K562 (cell line): ENCODE measurements at regions not wholly inside any gene's neighbourhood (a gene's known extent, or its start where the extent isn't known, plus 50 kb on each side); places are given as distances from the start of the nearest gene placed in this dataset.
A peak's percentile ranks its signal among the peaks of the same experiment; 100 is the strongest.

ENCODE experiments used
- CBX5 ChIP-seq: IDR thresholded peaks from 2 replicates; pipeline ENCODE4 v1.6.1; 2014; ENCODE audit warnings: low read depth, borderline replicate concordance
- ESRRB ChIP-seq: fragments of 250-450 bp; sonication (Bioruptor Pico); IDR thresholded peaks from 2 replicates; pipeline ENCODE4 v1.5.0; 2020; ENCODE audit warnings: mild to moderate bottlenecking, moderate library complexity, borderline replicate concordance
- EWSR1 ChIP-seq: fragments of 450-650 bp; IDR thresholded peaks from 2 replicates; pipeline ENCODE4 v1.6.1; 2018; ENCODE audit warnings: borderline replicate concordance, mild to moderate bottlenecking, low read depth, moderate library complexity; ENCODE audit not compliant: partially characterized antibody
- FOXJ2 ChIP-seq: fragments of 200-800 bp; sonication (Bioruptor generic); IDR thresholded peaks from 2 replicates; pipeline ENCODE4 v1.6.1; 2016; ENCODE audit warnings: missing genetic modification characterization, missing compliant biosample characterization
- GTF2A2 ChIP-seq: IDR thresholded peaks from 2 replicates; pipeline ENCODE4 v1.6.1; 2016; ENCODE audit warnings: mild to moderate bottlenecking, missing genetic modification characterization, missing compliant biosample characterization
- JUN ChIP-seq, 2 experiments: sonication (generic) in 1 of 2; formaldehyde crosslinking in 1 of 2; IDR thresholded peaks; 2 replicates each; pipeline versions ENCODE4 v1.6.1 to v1.8.0; 2012 to 2022; ENCODE audit warnings: borderline replicate concordance in 2 of 2, mild to moderate bottlenecking in 2 of 2, improper control_type of control experiment in 1 of 2, low read depth in 1 of 2, low read length in 1 of 2, missing genetic modification reagents in 1 of 2
- KAT7 ChIP-seq: sonication (generic); formaldehyde crosslinking; IDR thresholded peaks from 2 replicates; pipeline ENCODE4 v1.8.0; 2022; ENCODE audit warnings: missing genetic modification reagents, mild to moderate bottlenecking, borderline replicate concordance
- MECOM ChIP-seq: fragments of 250-450 bp; sonication (Bioruptor Pico); IDR thresholded peaks from 2 replicates; pipeline ENCODE4 v1.8.0; 2022; ENCODE audit warnings: inconsistent platforms
- PTBP1 ChIP-seq: fragments of 200-400 bp; formaldehyde crosslinking; IDR thresholded peaks from 2 replicates; pipeline ENCODE4 v1.6.1; 2017; ENCODE audit warnings: low read depth, low read length
- PTTG1 ChIP-seq: fragments of 450-650 bp; IDR thresholded peaks from 2 replicates; pipeline ENCODE4 v1.6.1; 2016; ENCODE audit warnings: low read depth, mild to moderate bottlenecking, missing genetic modification characterization, missing compliant biosample characterization
- SOX6 ChIP-seq: fragments of 450-650 bp; IDR thresholded peaks from 2 replicates; pipeline ENCODE4 v1.6.1; 2014; ENCODE audit warnings: mild to moderate bottlenecking
- ZNF316 ChIP-seq: fragments of 450-650 bp; IDR thresholded peaks from 2 replicates; pipeline ENCODE4 v1.6.1; 2016
- ZNF436 ChIP-seq: fragments of 250-450, 450-650 bp; sonication (Bioruptor Pico); formaldehyde crosslinking; IDR thresholded peaks from 2 replicates; pipeline ENCODE4 v1.7.0; 2020; ENCODE audit warnings: mild to moderate bottlenecking
- TF ChIP-seq, protein P1 (sequence below): IDR thresholded peaks from 2 replicates; pipeline ENCODE4 v1.6.1; 2011; ENCODE audit warnings: borderline replicate concordance, low read depth, mild to moderate bottlenecking, moderate library complexity, low read length; ENCODE audit not compliant: insufficient read depth, poor library complexity, severe bottlenecking
- TF ChIP-seq, protein P2 (sequence below): sonication (generic); formaldehyde crosslinking; IDR thresholded peaks from 2 replicates; pipeline ENCODE4 v1.9.0; 2022; ENCODE audit warnings: mild to moderate bottlenecking, missing genetic modification reagents
- TF ChIP-seq, protein P3 (sequence below): fragments of 250-450 bp; sonication (Bioruptor Pico); IDR thresholded peaks from 2 replicates; pipeline ENCODE4 v1.4.0; 2020; ENCODE audit warnings: mild to moderate bottlenecking
- TF ChIP-seq, protein P4 (sequence below), 2 experiments: IDR thresholded peaks; 2 replicates each; pipeline ENCODE4 v1.6.1; 2011; ENCODE audit warnings: borderline replicate concordance in 1 of 2, control low read depth in 1 of 2, low read depth in 1 of 2, low read length in 1 of 2, mild to moderate bottlenecking in 1 of 2, mixed read lengths in 1 of 2, moderate library complexity in 1 of 2; ENCODE audit not compliant: insufficient read depth in 1 of 2, insufficient read length in 1 of 2, poor library complexity in 1 of 2, severe bottlenecking in 1 of 2; ENCODE audit errors: extremely low read depth in 1 of 2
- TF ChIP-seq, protein P5 (sequence below): fragments of 250-450 bp; sonication (Bioruptor Pico); IDR thresholded peaks from 2 replicates; pipeline ENCODE4 v1.5.0; 2021; ENCODE audit warnings: mild to moderate bottlenecking, borderline replicate concordance

DNA sequence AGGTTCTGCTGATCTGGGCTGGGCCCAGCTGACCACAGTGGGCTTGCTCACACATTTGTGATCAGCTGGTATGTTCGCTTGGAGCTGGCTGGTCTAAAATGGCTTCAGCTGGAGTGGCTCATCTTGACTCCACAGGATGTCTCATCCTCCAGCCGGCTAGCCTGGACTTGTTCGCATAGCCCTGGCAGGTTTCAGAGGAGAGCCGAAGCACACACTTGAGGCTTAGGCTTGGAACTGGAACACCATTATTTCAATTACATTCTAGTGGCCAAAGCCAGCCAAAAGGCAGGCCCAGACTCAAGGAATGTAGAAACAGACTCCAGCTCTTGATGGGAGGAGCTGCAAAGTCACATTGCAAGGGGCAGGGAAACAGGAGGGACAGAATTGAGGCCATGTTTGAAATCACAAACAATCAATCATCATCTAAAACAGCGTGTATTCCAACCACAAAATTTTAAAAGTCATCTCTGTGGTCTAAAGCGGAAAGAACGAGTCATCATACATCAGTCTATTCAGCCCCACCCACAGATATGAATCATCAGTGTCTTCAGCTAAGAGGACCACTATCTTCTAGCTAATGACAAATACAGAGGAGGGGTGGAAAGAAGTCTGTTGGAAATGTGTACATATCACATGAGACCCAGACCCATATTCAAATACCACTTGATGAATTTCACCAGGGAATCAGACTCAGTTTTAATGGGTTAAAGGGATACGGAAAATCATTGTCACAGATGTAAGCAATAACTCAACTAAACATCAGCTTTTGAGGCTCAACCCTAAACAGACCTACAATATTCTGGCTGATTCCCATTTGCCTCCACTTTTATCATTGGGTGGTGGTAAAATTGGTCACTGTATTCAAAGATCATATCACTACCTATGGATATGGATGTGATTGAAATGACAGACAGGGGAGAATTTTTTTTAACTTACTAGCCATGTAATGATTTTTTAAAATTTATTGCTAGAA lies 139.0 kb upstream of the MKLN1 start (continued):
- TF ChIP-seq, protein P1, sequence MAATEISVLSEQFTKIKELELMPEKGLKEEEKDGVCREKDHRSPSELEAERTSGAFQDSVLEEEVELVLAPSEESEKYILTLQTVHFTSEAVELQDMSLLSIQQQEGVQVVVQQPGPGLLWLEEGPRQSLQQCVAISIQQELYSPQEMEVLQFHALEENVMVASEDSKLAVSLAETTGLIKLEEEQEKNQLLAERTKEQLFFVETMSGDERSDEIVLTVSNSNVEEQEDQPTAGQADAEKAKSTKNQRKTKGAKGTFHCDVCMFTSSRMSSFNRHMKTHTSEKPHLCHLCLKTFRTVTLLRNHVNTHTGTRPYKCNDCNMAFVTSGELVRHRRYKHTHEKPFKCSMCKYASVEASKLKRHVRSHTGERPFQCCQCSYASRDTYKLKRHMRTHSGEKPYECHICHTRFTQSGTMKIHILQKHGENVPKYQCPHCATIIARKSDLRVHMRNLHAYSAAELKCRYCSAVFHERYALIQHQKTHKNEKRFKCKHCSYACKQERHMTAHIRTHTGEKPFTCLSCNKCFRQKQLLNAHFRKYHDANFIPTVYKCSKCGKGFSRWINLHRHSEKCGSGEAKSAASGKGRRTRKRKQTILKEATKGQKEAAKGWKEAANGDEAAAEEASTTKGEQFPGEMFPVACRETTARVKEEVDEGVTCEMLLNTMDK = no peak
- TF ChIP-seq JUN (IDR thresholded peaks at IDR 0.05; ENCODE audit: borderline replicate concordance, low read depth, low read length) (peak; percentile 90), JUN (CRISPR knock-in tag; IDR thresholded peaks at IDR 0.05; ENCODE audit: borderline replicate concordance) (no peak), KAT7 (CRISPR knock-in tag) (no peak), ZNF436 (CRISPR knock-in tag) (no peak), EWSR1 (no peak), PTBP1 (no peak), GTF2A2 (no peak), CBX5 (no peak), ZNF316 (peak; percentile 83), FOXJ2 (tag) (peak; percentile 78; the same call in 1 of the 2 replicates), SOX6 (0 out of 2 replicates have a peak, but pooled peaks have one; percentile 58), PTTG1 (no peak), MECOM (CRISPR knock-in tag) (0 out of 2 replicates have a peak, but pooled peaks have one; percentile 53), ESRRB (CRISPR knock-in tag) (no peak)
- TF ChIP-seq, protein P2, sequence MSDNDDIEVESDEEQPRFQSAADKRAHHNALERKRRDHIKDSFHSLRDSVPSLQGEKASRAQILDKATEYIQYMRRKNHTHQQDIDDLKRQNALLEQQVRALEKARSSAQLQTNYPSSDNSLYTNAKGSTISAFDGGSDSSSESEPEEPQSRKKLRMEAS (CRISPR knock-in tag) = no peak
- TF ChIP-seq, protein P3, sequence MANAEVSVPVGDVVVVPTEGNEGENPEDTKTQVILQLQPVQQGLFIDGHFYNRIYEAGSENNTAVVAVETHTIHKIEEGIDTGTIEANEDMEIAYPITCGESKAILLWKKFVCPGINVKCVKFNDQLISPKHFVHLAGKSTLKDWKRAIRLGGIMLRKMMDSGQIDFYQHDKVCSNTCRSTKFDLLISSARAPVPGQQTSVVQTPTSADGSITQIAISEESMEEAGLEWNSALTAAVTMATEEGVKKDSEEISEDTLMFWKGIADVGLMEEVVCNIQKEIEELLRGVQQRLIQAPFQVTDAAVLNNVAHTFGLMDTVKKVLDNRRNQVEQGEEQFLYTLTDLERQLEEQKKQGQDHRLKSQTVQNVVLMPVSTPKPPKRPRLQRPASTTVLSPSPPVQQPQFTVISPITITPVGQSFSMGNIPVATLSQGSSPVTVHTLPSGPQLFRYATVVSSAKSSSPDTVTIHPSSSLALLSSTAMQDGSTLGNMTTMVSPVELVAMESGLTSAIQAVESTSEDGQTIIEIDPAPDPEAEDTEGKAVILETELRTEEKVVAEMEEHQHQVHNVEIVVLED (CRISPR knock-in tag) = no peak
- TF ChIP-seq, protein P4, sequence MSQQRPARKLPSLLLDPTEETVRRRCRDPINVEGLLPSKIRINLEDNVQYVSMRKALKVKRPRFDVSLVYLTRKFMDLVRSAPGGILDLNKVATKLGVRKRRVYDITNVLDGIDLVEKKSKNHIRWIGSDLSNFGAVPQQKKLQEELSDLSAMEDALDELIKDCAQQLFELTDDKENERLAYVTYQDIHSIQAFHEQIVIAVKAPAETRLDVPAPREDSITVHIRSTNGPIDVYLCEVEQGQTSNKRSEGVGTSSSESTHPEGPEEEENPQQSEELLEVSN (IDR thresholded peaks at IDR 0.05; ENCODE audit: borderline replicate concordance in 1 of 2, extremely low read depth in 1 of 2, insufficient read depth in 1 of 2, insufficient read length in 1 of 2, low read depth in 1 of 2, low read length in 1 of 2, poor library complexity in 1 of 2, severe bottlenecking in 1 of 2) = no peak
- TF ChIP-seq, protein P5, sequence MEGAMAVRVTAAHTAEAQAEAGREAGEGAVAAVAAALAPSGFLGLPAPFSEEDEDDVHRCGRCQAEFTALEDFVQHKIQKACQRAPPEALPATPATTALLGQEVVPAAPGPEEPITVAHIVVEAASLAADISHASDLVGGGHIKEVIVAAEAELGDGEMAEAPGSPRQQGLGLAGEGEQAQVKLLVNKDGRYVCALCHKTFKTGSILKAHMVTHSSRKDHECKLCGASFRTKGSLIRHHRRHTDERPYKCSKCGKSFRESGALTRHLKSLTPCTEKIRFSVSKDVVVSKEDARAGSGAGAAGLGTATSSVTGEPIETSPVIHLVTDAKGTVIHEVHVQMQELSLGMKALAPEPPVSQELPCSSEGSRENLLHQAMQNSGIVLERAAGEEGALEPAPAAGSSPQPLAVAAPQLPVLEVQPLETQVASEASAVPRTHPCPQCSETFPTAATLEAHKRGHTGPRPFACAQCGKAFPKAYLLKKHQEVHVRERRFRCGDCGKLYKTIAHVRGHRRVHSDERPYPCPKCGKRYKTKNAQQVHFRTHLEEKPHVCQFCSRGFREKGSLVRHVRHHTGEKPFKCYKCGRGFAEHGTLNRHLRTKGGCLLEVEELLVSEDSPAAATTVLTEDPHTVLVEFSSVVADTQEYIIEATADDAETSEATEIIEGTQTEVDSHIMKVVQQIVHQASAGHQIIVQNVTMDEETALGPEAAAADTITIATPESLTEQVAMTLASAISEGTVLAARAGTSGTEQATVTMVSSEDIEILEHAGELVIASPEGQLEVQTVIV = peak; percentile 42; the same call in 1 of the 2 replicates
